Omental fat pad (tissue), 3 donors: ENCODE measurements at regions not wholly inside any gene's neighbourhood (a gene's known extent, or its start where the extent isn't known, plus 50 kb on each side); places are given as distances from the start of the nearest gene placed in this dataset.

ENCODE experiments used
- ATAC-seq: fragments of 150-250 bp; one replicate; pipeline ENCODE4 v1.9.1; 2016; ENCODE audit warnings: mild to moderate bottlenecking, moderate library complexity; ENCODE audit not compliant: low FRiP score
- DNase-seq: peaks from one replicate; pipeline ENCODE4 v3.0.0-alpha.2; 2019; ENCODE audit warnings: low spot score
- TF ChIP-seq, protein P1 (sequence below), 3 donors: fragments of 450-650 bp; IDR thresholded peaks; one replicate each; pipeline ENCODE4 v1.5.1; 2016 to 2017; ENCODE audit warnings: antibody characterized with exemption in 3 of 3, mild to moderate bottlenecking in 3 of 3, moderate library complexity in 2 of 3

DNA sequence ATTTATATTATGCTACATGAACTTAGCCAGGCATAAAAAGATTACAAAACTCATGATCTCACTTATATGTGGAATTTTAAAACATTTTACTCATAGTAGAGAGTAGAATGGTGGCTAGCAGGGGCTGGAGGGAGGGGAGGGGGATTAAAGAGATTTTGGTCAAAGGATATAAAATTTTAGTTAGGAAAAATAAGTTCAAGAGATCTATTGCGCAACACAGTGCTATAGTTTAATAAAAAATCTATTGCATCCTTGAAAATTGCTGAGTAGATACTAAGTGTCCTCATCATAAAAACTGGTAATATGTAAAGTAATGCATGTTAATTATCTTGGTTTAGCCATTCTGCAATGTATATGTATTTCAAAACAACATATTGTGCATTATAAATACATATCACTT, 635.6 kb upstream of the NEGR1 start:
- no peak for DNase-seq

DNA sequence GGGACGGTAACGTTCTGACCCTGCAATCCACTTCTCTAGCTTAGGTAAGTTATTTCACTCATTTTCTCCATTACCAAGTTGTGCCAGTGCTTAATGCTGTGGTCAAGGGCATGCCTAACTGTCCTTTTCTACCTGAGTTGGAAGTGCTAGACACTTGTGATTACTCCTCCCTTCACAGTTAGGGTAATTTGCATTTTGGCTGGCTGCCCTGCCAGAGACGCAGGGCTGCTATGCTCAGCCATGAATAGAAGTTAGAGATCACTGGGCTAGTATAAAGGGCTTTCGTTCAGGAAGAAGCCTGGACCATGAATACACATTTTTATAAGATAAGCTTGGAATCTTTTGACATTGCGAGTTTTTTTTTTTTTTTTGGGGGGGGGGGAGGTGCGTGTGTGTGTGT, 633.2 kb upstream of the NEGR1 start:
- ATAC-seq, result no peak
- TF ChIP-seq, protein P1, sequence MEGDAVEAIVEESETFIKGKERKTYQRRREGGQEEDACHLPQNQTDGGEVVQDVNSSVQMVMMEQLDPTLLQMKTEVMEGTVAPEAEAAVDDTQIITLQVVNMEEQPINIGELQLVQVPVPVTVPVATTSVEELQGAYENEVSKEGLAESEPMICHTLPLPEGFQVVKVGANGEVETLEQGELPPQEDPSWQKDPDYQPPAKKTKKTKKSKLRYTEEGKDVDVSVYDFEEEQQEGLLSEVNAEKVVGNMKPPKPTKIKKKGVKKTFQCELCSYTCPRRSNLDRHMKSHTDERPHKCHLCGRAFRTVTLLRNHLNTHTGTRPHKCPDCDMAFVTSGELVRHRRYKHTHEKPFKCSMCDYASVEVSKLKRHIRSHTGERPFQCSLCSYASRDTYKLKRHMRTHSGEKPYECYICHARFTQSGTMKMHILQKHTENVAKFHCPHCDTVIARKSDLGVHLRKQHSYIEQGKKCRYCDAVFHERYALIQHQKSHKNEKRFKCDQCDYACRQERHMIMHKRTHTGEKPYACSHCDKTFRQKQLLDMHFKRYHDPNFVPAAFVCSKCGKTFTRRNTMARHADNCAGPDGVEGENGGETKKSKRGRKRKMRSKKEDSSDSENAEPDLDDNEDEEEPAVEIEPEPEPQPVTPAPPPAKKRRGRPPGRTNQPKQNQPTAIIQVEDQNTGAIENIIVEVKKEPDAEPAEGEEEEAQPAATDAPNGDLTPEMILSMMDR (IDR thresholded peaks at IDR 0.05), result no peak

More for the DNA sequence above, 635.6 kb upstream of the NEGR1 start:
- TF ChIP-seq, protein P1 (IDR thresholded peaks at IDR 0.05), result no peak
- no peak for ATAC-seq

DNA sequence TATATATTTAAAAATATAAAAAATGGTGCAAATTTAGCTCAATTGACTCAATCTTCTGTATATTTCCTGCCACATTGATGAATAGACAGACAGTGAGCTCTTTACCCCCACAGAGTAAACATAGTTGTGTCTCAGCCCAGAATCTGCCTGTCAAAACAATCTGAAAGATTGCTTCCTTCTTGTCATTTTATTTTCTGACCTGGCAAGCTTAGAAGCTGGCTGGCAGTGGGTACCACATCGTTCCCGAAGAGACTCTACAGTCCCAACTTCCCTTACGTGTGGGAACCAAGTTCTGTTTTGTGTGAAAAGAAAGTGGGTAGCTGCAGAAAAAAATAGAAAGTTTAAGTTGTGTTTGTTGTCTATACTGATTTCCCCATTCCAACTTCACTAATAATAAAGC, 629.3 kb upstream of the NEGR1 start:
- DNase-seq, result no peak
- ATAC-seq, result no peak
- TF ChIP-seq, protein P1 (IDR thresholded peaks at IDR 0.05), result no peak

More for the DNA sequence above, 633.2 kb upstream of the NEGR1 start:
- DNase-seq, result no peak

DNA sequence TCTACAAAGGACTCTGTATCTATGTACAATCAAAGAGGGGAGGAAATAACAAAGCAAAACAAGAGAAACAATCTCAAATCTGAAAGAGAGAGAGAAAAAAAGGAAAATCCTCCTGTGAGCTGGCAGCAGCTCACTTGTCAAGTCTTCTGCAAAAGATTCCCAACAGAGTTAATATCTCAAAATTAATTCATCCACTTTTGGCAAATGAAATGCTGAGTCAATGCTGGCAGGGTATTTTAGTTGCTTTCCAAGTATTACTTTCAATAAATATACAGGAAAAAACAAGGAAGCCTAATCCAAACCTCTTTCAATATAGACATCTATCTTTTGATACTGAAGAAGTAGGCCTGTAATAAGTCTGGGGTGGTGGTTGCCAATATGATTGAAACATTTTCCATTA, 613.9 kb upstream of the NEGR1 start:
- no peak for ATAC-seq
- TF ChIP-seq, protein P1 (IDR thresholded peaks at IDR 0.05), result no peak
- DNase-seq, result no peak

DNA sequence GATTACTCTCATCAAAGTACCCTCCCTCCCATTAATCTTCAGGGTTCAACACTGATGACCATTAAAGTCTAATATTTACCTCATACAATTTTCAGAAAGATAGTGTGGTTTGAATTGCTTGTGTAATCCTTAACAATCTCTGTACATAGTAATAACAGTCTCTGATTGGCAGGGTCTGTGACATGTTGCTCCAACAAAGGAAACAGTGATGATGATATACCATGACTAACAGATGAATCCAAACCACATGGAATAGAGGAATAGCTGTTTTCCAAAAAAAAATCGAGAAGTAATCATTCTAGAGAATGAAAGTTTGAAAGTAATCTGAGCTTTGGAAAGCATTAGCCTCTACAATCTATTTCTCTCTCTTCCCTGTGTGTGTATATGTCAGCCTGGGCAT, 610.1 kb upstream of the NEGR1 start:
- DNase-seq (no peak), ATAC-seq (no peak)
- TF ChIP-seq, protein P1 (IDR thresholded peaks at IDR 0.05), result no peak

DNA sequence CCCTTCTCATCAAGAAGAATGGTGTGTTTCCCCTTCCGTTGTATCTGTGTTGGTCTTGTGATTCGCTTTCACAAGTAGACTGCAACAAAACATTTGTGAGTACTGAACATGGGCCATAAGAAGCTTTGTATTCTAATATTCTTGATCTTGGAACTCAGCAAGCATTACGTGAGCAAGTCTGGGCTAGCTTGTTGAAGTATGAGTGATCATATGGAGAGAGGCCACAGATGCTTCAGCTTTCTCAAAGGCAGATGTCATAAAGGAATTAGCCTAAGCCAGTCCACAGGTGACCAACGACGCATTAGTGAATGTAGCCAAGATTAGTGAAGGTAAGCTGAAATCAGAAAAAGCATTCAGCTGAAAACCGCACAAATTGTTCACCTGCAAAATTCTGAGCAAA, 609.6 kb upstream of the NEGR1 start:
- ATAC-seq (no peak), DNase-seq (no peak)
- TF ChIP-seq, protein P1 (IDR thresholded peaks at IDR 0.05), result no peak

DNA sequence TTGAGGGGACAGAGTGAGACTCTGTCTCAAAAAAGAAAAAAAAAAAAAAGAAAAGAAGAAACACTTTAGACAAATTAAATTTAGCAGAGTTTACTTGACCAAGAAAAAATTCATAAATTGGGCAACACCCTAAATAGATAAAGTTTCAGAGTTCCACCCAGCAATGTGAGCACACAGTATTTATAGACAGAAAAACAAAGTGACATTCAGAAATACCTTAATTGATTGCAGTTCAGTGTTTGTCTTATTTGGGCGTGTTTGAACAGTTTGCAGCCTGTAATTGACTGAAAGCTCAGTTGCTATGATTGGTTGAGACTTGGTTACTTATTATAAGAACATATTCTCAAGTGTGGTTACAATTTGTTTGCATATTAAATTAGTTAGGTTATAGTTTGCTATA, 603.5 kb upstream of the NEGR1 start:
- TF ChIP-seq, protein P1 (IDR thresholded peaks at IDR 0.05), result no peak

More for the DNA sequence above, 603.5 kb upstream of the NEGR1 start:
- ATAC-seq (no peak), DNase-seq (no peak)
